HUES48 (cell line): ENCODE measurements at regions not wholly inside any gene's neighbourhood (a gene's known extent, or its start where the extent isn't known, plus 50 kb on each side); places are given as distances from the start of the nearest gene placed in this dataset.

Experiments used
- H3K27ac ChIP-seq: one replicate; pipeline ENCODE4 v1.7.0; 2013; ENCODE audit warnings: low read depth, low read length, inconsistent platforms
- H3K27me3 ChIP-seq: 2 replicates; pipeline ENCODE4 v1.6.1; 2013; ENCODE audit warnings: mild to moderate bottlenecking, low read length; ENCODE audit not compliant: control insufficient read depth, insufficient read depth
- H3K36me3 ChIP-seq: 2 replicates; pipeline ENCODE4 v1.6.1; 2013; ENCODE audit warnings: low read length; ENCODE audit not compliant: control insufficient read depth, insufficient read depth
- H3K4me1 ChIP-seq: 2 replicates; pipeline ENCODE4 v1.6.1; 2013; ENCODE audit warnings: mild to moderate bottlenecking, low read length; ENCODE audit not compliant: control insufficient read depth, insufficient read depth
- H3K4me3 ChIP-seq: 2 replicates; pipeline ENCODE4 v1.5.1; 2013; ENCODE audit warnings: mild to moderate bottlenecking, low read depth, low read length
- H3K9ac ChIP-seq: 2 replicates; pipeline ENCODE4 v1.6.1; 2013; ENCODE audit warnings: mild to moderate bottlenecking, low read depth, low read length, moderate library complexity
- H3K9me3 ChIP-seq: 2 replicates; pipeline ENCODE4 v1.6.1; 2013; ENCODE audit warnings: low read length; ENCODE audit not compliant: control insufficient read depth, insufficient read depth

DNA sequence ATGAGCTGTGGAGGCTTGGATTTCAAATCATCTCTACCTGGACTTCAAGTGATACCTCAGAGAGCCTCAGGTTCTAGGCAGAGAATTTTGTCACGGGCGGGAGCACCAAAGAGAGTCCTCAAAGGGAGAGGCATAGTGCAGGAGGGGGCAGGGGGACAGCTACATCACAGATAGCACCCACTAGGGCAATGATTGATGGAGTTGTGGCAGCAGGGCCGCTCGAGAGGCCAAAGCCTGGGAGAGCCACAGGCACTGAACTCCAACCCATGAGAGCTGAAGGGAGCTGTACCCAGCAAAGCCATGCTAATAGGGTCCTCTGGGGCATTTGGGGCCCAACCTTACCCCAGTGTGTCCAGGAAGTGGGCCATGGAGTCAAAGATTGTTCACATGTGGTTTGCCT lies 232.0 kb upstream of the PCDH15 start:
- no peak overlapping the region for H3K4me3 ChIP-seq
- H3K36me3 ChIP-seq, result no peaks in the 10 kb centered on the region
- H3K27ac ChIP-seq, result no peak overlapping the region
- H3K9ac ChIP-seq, result no peak overlapping the region
- H3K4me1 ChIP-seq, result no peaks in the 10 kb centered on the region
- no peaks in the 10 kb centered on the region for H3K9me3 ChIP-seq
- no peaks in the 10 kb centered on the region for H3K27me3 ChIP-seq

DNA sequence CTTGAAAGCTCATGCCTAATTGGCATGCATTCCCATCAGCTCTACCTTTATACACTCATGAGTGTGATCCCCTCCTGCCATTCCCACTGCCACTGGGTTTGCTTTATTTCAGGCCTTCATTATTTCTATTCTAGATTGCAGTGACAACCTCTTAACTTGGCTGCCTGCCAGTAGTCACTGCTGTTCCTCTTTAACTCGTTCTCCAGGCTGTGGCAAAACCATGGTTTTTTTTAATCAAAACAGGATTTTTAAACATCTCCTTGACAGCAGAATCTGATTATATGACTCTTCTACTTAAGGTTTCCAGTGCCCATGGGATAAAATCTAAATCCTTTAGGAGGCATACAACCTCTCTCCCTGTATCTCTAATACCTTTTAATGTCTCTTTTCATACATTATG lies 223.7 kb upstream of the PCDH15 start:
- Histone ChIP-seq H3K9ac (no peak overlapping the region), H3K27me3 (no peaks in the 10 kb centered on the region), H3K36me3 (no peaks in the 10 kb centered on the region), H3K4me1 (no peaks in the 10 kb centered on the region), H3K4me3 (no peak overlapping the region), H3K9me3 (no peaks in the 10 kb centered on the region), H3K27ac (no peak overlapping the region)

DNA sequence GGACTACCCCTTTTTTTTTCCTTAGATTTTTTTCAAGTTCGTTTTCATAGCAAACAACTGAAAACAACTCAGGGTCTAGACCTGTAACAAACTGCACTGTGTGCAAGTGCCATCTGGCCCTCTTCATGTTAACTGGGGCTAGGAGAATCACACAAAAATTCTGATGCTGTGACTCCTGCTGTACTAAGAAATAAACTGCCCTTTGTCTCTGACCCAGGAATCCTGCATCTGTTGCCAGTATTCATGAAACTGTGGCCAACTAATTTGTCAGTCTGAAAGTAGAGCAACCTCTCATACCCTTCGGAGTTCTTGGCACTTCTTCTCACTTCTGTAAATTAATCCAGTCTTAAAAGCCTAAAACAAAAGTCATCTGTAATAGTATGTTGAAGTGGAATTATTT lies 218.4 kb upstream of the PCDH15 start:
- no peaks in the 10 kb centered on the region for H3K36me3 ChIP-seq
- no peaks in the 10 kb centered on the region for H3K27me3 ChIP-seq
- peaks cover 4% of the 10 kb centered on the region; the same call in 1 of the 2 replicates for H3K4me1 ChIP-seq
- no peaks in the 10 kb centered on the region for H3K9me3 ChIP-seq
- no peak overlapping the region for H3K4me3 ChIP-seq
- no peak overlapping the region for H3K27ac ChIP-seq
- H3K9ac ChIP-seq, result no peak overlapping the region

DNA sequence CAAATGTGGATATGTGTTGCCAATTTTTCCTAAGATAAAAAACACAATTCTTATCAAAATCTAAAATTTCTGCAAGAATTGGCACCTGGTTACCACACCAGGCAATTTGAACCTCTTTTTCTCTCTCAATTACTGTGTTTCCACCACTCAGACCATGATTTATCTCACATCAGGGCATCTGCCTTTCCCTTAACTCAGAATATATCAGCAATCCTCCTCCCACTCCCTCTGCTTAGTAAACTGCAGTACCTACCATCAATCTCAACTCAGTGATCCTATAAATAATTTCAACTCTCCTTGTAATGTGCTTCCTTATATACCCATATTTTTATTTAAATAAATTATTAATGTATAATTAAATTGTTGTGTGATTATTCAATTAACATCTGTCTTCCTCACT lies 212.3 kb upstream of the PCDH15 start:
- Histone ChIP-seq H3K4me3 (no peak overlapping the region), H3K9me3 (no peaks in the 10 kb centered on the region), H3K27ac (no peak overlapping the region), H3K36me3 (no peaks in the 10 kb centered on the region), H3K9ac (no peak overlapping the region), H3K27me3 (no peaks in the 10 kb centered on the region), H3K4me1 (peaks cover 5% of the 10 kb centered on the region; the same call in 1 of the 2 replicates)

DNA sequence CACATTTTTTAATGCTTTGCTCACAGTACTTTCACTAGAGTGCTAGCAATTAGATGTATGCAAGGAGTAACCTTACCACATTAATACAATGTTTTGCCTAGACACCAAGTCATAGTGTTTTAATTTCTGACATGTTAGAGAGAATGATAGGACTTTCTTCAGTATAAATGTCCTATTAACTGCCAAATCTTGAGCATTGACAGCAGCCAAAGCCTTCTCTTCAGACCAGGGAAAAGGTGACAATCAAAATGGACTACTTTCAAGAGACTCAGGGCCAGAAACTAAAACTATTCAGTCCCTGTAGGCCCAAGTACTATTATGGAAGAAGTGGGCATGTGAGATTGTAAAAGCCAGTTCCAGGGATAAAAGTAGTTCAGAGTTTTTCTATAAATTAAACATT lies 201.4 kb upstream of the PCDH15 start:
- no peaks in the 10 kb centered on the region for H3K36me3 ChIP-seq
- H3K27me3 ChIP-seq, result no peaks in the 10 kb centered on the region
- H3K4me1 ChIP-seq, result 0 out of 2 replicates have a peak, but pooled peaks cover 3% of the 10 kb centered on the region
- H3K9me3 ChIP-seq, result peaks cover 16% of the 10 kb centered on the region
- no peak overlapping the region for H3K27ac ChIP-seq
- H3K9ac ChIP-seq, result no peak overlapping the region
- no peak overlapping the region for H3K4me3 ChIP-seq

DNA sequence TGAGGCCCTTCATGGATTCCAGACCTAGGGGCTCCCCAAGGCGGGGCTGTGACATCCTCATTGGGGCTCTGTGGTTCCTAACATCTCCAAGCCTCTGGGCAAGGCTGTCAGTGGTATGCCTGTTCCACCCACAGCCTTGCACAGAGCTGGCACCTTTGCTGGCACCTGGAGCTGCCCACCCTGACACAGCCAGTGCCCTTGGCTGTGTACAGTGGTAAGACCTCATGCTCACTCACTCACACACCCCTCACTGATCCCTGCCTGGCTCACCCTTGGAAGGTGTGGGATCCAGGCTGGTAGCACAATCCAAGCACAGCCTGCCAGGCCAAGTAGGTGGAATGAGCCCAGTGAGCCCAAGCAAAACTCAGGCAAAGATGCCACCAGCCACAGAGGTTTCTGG lies 200.4 kb upstream of the PCDH15 start:
- Histone ChIP-seq H3K27me3 (no peaks in the 10 kb centered on the region), H3K27ac (no peak overlapping the region), H3K4me3 (no peak overlapping the region), H3K9me3 (peaks cover 16% of the 10 kb centered on the region), H3K36me3 (no peaks in the 10 kb centered on the region), H3K4me1 (no peaks in the 10 kb centered on the region), H3K9ac (no peak overlapping the region)

DNA sequence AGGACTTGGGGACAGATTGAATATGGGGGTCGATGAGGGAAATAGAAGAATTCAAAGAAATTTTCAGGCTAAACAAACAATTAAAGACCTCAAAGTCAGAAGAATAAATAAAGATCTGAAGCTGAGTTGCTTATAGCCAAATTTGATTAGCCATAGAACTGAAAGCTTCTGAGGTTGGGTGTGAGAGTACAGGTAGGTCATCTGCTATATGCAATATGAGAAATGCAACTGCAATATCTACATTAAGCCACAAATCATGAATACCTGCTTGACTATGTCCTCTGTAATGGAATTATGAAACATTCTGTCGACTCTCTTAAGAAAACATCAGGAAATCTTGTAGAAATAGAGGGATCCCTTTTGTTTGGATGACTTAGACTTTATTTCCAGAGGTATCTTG lies 192.1 kb upstream of the PCDH15 start:
- H3K36me3 ChIP-seq, result no peaks in the 10 kb centered on the region
- no peak overlapping the region for H3K9ac ChIP-seq
- no peaks in the 10 kb centered on the region for H3K27me3 ChIP-seq
- H3K27ac ChIP-seq, result no peak overlapping the region
- no peaks in the 10 kb centered on the region for H3K4me1 ChIP-seq
- H3K4me3 ChIP-seq, result no peak overlapping the region
- 0 out of 2 replicates have a peak, but pooled peaks cover 7% of the 10 kb centered on the region for H3K9me3 ChIP-seq

DNA sequence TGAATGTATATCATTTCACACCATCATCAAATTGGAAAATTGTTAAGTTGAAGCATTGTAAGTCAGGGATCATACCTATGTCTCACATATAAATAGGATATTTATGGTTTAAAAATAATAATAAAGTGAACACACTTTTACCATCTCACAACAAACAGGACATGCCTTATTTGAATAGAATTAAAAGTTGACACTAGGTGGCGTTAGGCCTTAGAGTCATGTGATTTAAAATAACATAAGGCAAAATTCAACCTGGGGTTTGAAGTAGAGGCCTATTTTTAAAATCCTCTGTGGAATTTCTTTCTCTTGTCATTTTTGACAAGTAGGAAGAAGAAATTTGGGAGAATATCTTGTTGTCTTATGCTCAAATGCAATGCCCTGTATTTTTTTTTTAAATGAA lies 184.7 kb upstream of the PCDH15 start:
- H3K27ac ChIP-seq, result no peak overlapping the region
- H3K4me1 ChIP-seq, result no peaks in the 10 kb centered on the region
- no peaks in the 10 kb centered on the region for H3K27me3 ChIP-seq
- no peaks in the 10 kb centered on the region for H3K36me3 ChIP-seq
- H3K9me3 ChIP-seq, result 0 out of 2 replicates have a peak, but pooled peaks cover 7% of the 10 kb centered on the region
- H3K9ac ChIP-seq, result no peak overlapping the region
- no peak overlapping the region for H3K4me3 ChIP-seq

DNA sequence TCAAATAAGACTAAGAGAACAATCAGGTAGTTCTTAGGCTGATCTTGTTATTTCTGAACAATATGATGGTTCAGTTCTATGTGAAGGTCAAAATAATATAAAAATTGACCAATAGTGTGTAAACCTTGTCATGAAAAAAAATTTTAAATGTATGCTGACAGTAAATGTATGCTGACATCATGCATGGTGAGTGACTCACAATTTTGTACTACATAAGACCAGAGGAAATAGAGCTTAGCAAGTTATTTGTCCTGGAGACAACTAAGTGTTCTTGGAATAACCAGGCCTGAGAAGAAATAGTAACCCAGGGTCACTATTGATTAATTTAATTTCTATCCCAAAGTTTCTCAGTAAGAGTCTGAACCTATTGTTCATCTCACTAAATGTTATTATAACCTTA lies 182.2 kb upstream of the PCDH15 start:
- H3K9me3 ChIP-seq, result no peaks in the 10 kb centered on the region
- H3K9ac ChIP-seq, result no peak overlapping the region
- H3K4me3 ChIP-seq, result no peak overlapping the region
- no peaks in the 10 kb centered on the region for H3K4me1 ChIP-seq
- H3K36me3 ChIP-seq, result no peaks in the 10 kb centered on the region
- no peak overlapping the region for H3K27ac ChIP-seq
- no peaks in the 10 kb centered on the region for H3K27me3 ChIP-seq

DNA sequence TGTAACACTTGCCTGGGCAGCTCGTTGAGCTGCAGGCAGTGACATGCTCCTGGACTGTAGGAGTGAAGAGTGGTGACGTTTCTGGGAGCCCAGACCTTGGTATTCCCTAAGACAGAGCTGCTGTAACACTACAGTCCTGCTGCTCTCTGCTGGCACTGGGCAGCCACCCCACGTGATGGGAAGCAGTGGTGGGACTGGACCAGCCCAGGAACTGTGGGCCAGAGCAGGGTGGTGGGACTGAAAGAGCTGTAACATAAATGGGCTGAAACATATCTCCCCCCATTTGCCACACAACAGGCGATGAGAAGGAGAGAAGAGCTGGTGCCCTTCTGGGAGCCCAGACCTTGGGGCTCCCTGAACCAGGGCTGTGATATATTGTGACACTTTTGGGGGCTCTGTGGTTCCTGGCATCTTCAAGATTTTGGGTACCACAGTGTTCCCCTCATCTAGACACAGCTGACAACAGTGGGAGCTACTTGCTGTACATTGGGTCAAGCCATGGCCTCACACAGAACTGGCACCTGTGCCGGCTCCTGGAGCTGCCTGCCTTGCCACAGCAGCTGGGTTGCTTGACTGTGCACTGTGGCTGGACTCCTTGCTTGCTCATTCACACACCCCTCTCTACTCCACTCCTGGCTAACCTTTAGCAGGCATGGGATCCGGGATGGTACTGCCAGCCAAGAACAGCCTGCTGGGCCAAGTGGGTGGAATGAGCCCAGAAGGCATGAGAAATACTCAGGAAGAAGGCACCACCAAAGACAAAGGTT lies 161.3 kb upstream of the PCDH15 start:
- H3K27ac ChIP-seq, result no peak overlapping the region
- H3K36me3 ChIP-seq, result no peaks in the 10 kb centered on the region
- no peak overlapping the region for H3K4me3 ChIP-seq
- H3K4me1 ChIP-seq, result no peaks in the 10 kb centered on the region
- H3K27me3 ChIP-seq, result no peaks in the 10 kb centered on the region
- no peak overlapping the region for H3K9ac ChIP-seq
- H3K9me3 ChIP-seq, result peaks cover 12% of the 10 kb centered on the region; the same call in 1 of the 2 replicates

DNA sequence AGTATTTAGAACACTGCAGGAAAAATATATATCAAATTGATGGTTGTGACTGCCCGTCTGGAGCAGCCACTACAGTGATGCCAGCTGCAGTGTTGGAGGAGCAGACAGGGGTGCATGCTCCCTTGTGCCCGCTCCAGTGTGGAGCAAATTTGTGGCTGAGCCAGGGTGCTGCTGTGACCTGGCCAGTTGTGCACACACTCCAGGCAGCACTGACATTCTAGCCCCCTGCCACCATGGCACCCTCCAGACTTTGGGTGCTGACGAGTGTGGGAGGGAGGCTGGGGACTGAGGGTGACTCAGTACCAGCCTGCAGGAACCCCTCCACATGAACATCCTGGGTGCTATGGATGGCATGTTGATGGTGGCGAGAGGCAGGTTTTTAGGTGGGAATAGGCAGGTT lies 160.0 kb upstream of the PCDH15 start:
- Histone ChIP-seq H3K4me3 (no peak overlapping the region), H3K9ac (no peak overlapping the region), H3K4me1 (no peaks in the 10 kb centered on the region), H3K36me3 (no peaks in the 10 kb centered on the region), H3K27me3 (no peaks in the 10 kb centered on the region), H3K9me3 (peaks cover 12% of the 10 kb centered on the region; the same call in 1 of the 2 replicates), H3K27ac (no peak overlapping the region)
